ENCODE measurements at regions not wholly inside any gene's neighbourhood (a gene's known extent, or its start where the extent isn't known, plus 50 kb on each side); places are given as distances from the start of the nearest gene placed in this dataset.

DNA sequence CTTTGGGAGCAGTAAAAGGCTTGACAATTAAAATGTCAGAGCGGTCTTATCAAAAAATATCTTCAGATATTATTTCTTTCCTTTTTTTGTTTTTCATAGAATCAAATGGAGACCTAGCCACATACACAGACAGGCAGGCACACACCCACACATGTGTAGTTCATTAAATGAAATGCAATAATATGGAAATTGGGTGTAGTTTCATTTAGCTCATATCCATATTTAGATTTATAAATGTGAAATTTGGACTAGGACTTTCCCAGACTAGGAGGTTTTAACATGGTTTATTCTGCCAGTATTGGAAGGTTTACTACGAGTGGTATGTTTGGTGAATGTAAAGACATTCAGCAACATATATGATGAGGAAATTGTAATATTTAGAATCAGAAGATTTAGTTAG, 277.7 kb upstream of the NT5E start:
- TF ChIP-seq CTCF (IDR thresholded peaks at IDR 0.05) (no peak), POLR2A (IDR thresholded peaks at IDR 0.05) (no peak)
